NCI-H748 treated with DMSO at 0.1 percent for 48 hours (cell line): ENCODE measurements at regions not wholly inside any gene's neighbourhood (a gene's known extent, or its start where the extent isn't known, plus 50 kb on each side); places are given as distances from the start of the nearest gene placed in this dataset.

ENCODE experiments used
- DNase-seq: peaks from one replicate; lab custom pipeline; 2025; lab: John Stamatoyannopoulos, UW

DNA sequence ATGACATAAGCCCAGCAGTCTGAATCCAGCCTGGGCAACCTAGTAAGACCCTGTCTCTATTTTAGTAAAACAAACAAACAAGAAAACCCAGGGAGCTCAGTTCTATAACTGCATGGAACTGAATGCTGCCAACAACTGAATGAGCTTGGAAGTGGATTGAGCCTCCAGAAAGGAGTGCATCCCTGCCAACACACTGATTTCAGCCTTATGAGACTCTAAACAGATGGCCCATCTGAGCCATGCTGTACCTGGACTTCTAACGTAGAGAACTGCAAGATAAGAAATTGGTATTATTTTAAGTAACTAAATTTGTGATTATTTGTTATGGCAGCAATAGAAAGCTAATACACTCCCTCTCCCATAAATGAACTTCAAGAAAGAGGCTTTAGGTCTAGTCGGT, 150.4 kb upstream of the RAI14 start:
- no peak for DNase-seq

DNA sequence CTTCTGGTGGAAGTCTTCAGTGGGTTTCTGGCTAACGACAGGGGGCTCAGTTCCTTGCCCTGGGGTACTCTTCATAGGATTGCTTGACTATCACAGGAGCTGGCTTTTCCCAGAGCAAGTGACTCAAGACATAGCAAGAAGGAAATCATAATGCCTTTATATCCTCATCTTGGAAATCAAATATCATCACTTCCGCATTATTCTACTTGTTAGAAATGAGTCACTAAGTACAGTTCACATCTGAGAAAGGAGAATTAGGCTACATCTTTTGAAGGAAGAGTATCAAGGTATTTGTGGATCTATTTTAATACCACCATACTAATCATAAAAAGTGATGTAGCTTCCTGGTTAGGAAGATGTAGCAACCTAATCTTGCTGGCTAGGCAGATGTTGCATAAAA, 148.2 kb upstream of the RAI14 start:
- DNase-seq, result no peak

DNA sequence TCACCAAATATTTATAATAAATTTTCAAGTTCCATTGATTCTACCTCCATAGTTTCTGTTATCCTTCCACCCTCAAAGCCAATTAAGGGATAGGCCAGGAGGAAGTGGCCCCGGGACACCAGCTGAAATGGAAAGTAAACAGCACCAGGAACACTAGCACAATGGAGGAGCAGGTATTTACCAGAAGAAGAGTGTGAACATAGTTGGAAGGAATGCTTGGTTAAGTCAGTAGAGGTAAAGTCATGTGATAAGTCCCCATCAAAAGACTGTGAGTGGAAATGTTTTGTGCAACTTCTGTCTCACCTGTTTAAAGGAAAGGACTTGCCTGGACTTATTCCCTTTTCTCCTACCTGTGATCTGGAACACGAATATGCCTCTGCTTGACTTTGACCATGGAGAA, 146.7 kb upstream of the RAI14 start:
- DNase-seq, result no peak

DNA sequence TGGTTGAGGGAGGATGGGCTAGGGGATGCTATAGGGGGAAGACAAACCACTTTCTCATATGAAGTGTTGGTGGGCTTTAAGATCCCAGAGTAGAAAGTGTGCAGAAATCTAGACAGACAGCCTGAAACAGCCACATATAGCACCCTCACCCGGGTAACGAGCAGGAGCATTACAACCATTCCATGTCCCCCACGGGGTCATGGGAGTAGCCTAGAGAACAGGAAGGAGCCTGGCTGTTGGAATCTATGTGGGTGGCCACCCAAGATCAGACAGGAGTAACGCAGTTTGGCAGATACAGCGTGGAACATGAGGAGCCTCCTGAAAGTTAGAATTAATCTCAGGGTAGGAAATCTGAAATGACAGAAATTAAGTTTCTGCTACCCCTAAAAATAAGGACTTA, 146.1 kb upstream of the RAI14 start:
- no peak for DNase-seq

DNA sequence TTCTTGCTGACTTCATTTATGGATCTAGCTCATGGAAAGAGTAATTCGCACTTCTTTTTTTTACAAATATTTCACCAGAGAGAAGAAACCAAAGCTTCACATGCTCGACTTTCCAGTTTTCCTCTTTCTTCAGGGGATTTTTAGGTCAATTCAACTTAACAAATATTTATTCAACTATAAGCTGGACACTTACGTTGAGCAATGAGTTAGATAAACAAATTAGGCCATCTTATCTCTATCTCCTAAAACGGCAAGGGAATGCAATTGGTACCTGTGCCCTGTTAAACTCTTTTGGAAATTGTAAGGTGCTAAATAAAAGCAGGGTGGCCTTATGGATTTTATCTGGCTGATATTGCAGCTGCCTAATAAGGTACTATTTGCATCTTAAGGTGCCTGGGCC, 145.1 kb upstream of the RAI14 start:
- DNase-seq, result no peak

DNA sequence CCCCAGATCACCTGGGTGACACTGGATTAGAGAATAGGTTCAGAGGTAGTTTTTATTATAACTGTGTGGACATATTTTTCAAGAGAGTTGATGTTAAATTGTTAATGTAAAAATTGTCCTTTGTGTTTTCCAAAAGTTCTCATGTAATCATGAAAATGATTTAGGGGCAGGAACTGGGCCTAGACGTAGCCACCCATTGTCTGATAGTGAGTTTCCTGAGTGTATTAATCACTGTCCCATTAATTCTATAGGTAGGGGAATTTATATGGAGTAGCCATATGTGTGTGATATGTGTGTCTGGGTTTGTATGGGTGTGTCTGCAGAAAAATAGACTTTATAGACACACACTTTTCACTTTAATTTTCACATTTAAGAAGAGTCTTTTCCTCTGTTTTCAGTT, 144.6 kb upstream of the RAI14 start:
- no peak for DNase-seq

DNA sequence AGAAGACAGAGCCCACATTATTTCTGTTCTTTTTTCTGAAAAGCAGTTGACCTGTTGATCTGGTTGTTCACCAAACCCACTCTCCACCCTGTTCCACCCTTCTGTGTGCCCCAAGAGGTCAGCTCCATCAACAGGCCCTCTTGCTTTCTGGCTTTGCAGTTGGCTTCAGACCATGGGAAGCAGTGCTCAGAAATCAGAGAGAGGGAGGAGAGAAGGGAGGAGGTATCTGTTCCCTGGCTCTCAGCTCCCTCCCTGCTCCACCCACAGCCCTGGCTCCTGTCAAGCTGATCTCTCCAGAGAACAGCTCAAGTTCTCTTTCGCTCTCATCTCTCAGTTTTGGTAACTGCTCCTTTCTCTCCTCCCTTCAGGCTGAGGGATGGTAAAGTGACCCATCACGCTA, 144.2 kb upstream of the RAI14 start:
- DNase-seq, result no peak

DNA sequence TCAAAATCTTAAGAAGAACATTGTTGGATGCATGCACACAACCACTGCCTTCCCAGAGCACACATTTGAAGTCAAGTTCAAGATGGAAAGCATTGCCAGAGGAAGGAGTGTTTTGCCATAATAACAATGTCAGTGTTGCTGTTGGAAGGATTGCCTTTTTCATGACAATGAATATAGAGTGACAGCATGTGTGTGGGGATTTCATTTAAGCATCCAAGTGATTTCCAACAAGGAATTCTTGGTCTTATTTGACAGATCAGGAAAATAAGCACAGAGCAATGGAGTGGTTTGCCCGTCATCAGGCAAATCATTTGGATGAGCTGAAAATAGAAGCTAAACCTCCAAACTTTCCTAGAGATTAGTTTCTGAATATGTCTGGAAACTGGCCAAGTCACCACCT, 140.0 kb upstream of the RAI14 start:
- no peak for DNase-seq

DNA sequence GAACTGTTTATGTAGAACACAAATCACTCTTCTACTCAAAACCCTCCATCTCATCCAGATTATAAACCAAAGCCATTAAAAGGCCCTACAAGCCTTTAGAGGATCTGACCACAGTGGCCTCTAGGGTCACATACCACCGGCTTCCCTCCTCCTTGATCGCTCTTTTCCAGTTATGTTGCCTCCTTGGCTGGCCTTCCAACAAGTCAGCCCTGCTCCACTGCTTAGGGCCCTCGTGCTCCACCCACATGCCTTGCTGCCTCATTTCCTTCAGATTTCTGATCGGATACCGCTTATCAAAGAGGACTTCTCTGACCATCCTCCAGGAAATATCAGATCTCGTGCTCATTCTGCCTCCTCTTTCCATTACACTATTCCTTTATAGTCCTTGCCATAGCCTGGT, 139.4 kb upstream of the RAI14 start:
- no peak for DNase-seq

DNA sequence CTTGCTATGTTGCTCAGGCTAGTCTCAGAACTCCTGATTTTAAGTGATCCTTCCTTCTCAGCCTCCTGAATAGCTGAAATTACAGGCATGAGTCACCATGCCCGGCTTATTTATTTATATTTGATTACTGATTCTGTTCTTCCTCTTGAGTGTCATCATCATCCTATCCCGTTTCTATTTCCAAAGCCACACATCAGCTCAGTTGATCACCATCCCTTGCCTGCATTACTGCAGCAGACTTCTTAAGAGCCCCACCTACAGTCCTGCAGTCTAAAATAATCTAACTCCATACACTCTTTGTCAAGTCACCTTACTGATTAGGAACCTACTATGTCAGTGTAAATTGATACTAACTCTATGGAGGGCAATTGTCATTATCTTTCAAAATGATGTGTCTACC, 138.9 kb upstream of the RAI14 start:
- DNase-seq, result no peak

DNA sequence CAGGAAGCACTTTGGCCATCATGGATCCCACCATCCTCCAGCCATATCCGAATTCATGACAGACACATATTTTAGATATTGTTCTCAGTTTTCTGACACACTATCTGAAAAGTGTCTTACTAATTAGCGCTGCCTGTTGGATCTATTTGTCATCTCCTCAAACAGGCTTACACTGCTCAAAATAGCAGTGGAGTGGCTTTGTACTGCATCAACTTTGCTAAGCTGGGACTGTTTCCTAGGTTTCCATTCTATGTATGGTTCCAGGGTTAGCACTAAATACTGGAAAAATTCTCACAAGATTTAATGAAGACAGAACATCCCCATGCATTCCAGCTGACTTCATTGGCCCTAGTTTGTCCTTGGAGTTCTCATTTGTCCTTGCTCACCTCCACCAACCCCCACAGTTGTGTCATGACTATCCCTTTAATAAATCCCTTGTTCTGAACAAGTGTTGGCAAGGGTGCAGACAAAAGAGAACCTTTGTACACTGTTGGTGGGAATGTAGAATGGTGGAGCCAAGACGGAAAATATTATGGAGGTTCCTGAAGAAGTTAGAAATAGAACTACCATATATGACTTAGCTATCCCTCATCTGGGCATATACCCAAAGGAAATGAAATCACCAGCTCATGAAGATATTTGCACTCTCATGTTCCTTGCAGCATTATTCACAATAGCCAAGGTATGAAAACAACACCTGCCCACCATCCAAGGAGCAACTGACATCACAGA, 136.5 kb upstream of the RAI14 start:
- DNase-seq, result no peak

DNA sequence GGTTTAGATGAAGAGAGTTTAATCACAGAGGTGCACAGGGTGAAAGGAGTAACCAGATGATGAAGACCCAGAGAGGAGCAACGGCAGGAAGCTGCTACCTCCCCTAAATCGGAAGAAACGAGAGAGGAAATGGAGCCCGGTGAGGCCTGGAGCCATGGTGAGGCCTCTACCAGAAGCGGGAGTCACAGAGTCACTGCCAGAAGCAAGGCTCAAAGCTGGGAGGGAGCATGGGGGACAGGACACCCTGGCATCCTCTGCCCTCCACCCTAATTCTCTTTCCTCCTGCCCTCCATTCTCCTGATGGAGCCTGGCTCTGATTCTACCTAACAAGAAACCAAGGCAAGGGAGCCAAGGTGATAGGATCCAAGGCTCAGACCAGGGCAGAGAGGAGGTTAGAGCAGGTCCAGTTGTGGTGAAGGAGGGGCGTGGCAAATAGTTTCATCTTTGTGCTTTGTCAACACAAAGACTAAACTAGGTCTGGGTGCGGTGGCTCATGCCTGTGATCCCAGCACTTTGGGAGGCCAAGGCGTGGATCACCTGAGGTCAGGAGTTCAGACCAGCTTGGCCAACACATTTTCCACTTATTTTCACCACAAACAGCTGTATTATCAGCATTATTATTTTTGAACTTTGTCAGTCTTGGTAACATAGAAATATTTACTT, 134.4 kb upstream of the RAI14 start:
- no peak for DNase-seq

DNA sequence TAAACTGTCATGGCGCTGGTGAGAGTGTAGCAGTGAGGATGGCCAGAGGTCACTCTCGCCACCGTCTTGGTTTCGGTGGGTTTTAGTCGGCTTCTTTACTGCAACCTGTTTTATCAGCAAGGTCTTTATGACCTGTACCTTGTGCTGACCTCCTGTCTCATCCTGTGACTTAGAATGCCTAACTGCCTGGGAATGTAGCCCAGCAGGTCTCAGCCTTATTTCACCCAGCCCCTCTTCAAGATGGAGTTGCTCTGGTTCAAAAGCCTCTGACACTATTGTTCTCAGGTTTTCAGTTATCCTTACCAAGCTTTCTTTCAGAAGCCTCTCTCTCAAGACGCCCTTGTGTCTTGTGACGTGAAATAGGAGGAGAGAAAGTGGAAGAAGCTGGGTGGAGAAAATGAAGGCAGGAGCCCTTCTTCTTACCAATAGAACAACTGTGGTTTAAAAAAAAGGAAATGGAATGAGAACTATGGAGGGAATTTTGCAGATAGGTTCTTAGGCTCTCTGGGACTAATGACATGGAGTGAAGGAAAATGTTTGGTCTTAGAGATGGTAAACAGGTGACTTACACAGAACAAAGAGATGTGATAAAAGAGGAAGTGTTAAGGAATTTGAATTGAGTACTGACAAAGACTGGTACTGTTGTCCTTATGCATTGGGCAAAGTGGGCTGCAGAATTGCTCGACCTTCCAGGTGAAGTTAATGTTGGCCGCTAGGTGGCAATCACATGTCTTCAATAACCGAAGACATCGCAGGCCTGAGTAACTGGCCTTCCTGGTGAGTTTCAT, 133.3 kb upstream of the RAI14 start:
- peak; percentile 86 for DNase-seq

DNA sequence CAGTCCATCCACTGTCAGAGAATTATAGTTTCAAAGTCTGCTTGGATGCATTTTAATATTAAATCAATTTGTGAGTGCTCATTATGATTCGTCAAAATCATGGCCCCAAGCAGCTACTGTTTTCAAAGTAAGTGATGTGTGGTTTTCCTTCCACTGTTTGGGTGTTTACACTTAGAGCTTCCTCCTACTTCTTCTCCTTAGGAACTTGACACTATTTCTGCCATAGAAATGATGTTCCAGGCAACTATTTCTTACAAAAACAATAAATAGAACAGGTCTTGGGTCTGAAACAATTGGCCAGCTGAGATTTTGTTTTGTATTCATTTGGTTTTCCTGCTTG, 132.8 kb upstream of the RAI14 start:
- no peak for DNase-seq

DNA sequence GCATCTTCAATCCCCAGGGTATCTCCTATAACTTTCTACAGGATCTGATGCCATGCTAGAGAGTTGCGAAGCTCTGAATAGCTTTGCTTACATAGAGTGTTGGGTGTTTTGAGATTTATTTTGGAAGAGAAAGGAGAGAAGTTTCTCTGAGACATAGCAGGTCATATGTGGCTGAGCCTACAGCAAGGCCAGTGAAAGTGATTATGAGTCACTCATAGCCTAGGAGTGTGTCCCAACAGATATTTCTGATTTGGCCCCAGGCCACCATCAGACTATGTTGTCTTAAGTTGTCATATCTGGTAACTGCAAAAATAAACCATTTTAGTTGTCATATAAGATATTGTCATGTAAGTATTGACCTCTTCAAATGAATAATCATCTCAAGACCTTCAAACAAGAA, 132.0 kb upstream of the RAI14 start:
- no peak for DNase-seq

DNA sequence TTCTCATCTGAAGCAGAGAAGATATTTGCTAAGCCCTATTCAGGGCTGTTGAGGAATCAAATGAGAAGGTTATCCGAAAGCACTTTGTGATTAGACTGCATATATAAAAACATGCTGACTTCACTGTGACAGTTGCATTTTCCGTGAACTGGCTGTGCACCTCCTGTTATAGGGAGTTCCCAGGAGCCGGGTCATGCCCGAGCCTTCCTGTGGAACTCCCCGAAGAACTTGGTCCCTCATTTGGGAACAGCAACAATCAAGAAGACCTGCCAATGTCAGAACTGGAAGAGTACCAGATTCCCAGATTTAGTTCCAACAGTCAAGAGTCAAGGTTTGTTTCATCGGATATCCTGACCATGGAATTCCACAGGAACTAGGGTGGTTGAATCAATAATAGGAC, 130.4 kb upstream of the RAI14 start:
- DNase-seq, result no peak

DNA sequence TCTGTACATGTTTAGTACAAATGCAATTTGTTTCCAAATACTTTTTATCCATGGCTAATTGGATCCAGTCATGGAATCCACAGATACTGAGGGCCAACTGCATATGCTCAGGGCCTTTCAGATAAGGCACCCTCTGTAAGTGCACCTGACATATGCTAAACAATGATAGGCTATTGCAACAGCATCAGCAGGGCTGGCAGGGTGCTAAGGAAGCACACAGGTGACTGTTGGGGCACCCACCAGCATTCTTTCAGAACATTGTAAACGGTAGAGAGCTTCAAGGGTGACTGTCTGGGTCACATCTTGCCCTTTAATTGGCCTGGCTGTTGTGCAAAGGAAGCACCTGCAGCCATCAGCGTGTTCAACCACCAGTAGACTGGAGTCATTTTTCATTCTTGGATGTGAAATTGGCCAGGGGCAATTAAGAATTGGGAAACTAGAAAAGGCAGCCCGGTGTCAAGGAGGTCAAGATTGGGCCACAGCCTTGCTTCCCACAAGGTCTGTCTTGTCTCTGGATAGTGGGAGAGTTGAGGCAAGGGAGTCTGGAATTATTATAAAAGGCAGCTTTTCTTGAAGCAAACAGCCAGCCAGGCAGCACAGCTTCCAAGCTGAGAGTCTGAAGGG, 129.3 kb upstream of the RAI14 start:
- DNase-seq, result no peak

DNA sequence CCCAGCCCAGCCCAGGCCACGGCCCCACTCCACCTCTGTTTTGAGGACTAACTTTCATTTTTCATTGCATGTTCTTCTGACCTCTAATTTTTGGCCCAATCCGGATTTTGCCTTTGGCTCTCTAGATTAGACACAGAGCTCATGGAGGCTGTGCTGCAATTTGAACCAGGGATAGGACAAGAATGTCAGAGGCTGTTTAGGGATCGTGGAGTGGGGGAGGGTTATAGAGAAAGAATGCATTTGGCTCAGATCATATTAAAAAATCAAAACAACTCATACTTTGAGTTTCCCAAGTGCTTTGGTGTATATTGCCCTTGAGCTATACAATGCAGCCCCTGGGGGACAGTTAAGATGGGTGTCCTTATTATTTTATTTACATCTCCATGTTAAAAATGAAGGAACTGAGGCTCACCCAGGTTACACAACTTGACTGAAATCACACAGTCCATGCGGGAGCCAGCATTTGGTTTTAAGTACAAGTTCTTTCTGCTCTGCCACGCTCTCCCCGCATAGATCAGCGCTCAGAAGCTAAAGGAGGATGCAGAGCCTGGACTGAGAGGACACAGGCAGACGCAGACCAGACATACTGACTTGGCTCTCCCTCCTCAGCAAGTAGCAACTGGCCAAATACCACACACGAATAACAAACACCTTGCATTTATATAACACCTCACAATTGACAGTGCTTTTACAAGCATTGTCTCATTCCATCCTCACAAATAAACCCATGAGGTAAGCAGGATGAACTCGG, 126.4 kb upstream of the RAI14 start:
- DNase-seq, result no peak

DNA sequence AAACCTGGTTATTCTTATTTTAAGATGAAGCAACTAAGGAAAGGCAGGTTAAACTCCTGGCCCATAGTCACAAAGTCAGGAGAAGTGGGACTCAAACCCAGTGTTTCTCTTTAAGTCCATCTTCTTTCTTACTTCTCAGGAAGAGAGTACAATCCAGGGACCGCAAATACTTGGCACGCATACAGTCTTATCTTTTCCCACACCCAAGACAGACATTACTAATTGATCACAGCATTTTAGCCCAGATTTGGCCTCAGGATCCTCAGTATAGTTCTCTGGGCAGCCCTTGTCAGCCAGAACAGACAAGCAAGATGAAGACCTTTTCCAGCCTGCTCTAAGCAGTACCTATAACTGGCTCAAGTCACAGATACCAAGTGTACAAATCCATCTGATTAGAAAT, 125.5 kb upstream of the RAI14 start:
- no peak for DNase-seq

DNA sequence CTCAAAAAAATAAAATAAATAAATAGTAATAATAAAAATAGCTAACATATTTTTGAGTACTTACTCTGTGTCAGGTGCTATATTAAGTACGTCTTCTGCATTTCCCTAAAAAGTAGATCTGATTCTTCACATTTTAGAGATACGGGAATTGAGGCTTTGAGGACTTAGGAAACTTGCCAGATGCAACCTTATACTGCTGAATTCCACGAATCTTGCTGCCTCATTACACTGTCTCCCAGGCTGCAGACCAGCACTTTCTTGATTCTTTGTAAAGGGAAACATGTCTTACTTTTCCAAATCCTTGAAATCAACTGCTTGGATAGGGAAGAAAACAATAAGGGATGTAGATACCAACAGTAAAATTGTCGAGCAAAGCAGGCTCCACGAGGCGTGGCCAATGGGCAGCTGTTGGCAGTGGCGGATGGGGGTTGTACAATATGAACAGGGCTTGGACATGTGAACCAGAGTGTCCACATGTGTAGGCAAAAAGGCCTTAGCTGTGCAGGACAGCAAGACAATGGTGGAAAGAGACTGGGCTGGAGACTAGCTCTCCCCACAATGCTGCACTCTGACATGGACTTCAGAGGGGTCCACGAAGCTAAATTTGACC, 124.3 kb upstream of the RAI14 start:
- DNase-seq, result no peak

DNA sequence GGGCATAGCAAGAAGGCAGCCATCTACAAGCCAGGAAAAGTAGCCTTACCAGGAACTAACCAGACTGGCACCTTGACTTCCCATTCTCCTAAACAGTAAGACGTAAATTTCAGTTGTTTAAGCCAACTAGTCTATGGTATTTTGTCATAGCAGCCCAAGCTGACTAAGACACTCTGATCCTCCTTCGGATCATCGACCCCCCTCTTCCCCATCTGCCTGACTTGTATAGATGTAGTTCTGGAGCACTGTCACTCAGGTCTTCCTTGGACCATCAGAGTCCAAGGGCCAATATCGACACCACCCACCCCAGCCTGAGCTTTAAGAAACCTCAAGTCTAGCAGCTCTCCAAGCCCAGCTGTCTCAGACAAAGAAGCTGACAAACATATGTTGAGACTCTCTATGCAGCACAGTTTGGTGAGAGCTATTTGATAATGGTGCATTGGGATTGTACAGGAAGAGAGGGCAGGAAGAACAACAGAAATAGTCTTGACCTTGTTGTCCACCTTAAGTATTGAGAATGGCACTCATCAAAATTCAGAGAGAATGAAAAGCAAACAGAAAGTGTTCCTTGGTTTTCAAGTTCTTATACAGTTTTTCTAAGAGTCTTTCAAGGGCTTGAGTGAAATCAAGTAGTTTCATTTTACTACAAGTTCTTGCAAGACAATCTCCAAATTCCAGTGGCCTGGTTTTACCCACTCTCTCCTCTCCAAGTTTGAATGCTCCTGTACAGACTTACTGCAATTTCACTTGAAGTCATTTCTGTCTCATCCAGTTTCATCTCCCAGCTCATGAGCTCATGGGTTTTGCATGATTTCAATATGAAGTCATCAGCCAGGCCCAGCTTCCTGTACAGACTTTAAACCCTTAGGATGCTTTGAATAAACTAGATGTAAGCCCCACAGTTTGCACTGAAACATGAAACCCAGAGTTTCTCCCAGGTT, 122.3 kb upstream of the RAI14 start:
- no peak for DNase-seq
